Transverse colon (tissue), 4 donors: ENCODE measurements at regions not wholly inside any gene's neighbourhood (a gene's known extent, or its start where the extent isn't known, plus 50 kb on each side); places are given as distances from the start of the nearest gene placed in this dataset.
A peak's percentile ranks its signal among the peaks of the same experiment; 100 is the strongest.

Source experiments
- DNase-seq: peaks from one replicate; pipeline ENCODE4 v3.0.0-alpha.2; 2019
- H3K27ac ChIP-seq, 4 donors: fragments of 200-600 bp; sonication (generic); 2 replicates each; pipeline ENCODE4 v1.5.1; 2016 to 2018; ENCODE audit warnings: inconsistent platforms in 4 of 4
- H3K27me3 ChIP-seq: fragments of 200-600 bp; sonication (generic); 2 replicates; pipeline ENCODE4 v1.5.1; 2017; ENCODE audit warnings: inconsistent platforms
- H3K36me3 ChIP-seq, 4 donors: fragments of 200-600 bp; sonication (generic); 2 replicates each; pipeline ENCODE4 v1.5.1; 2017 to 2019; ENCODE audit warnings: inconsistent platforms in 4 of 4
- H3K4me1 ChIP-seq, 4 donors: fragments of 200-600 bp; sonication (generic); 2 replicates each; pipeline ENCODE4 v1.5.1; 2017 to 2020; ENCODE audit warnings: inconsistent platforms in 4 of 4
- H3K4me3 ChIP-seq, 4 donors: fragments of 200-600 bp; sonication (generic); 1 replicate in 1 of 4; 2 replicates in 3 of 4; pipeline versions ENCODE4 v1.5.1 to v1.6.1; 2017 to 2019; ENCODE audit warnings: inconsistent platforms in 4 of 4
- H3K9me3 ChIP-seq, 2 donors: fragments of 200-600 bp; sonication (generic); 2 replicates each; pipeline ENCODE4 v1.5.1; 2017 to 2019; ENCODE audit warnings: inconsistent platforms in 2 of 2
- CTCF ChIP-seq, 5 experiments: fragments of 200-600 bp in 3 of 5; fragments of 450-650 bp in 2 of 5; sonication (generic) in 3 of 5; IDR thresholded peaks; 1 replicate in 2 of 5; 2 replicates in 3 of 5; pipeline ENCODE4 v1.5.1; 2016 to 2017; ENCODE audit warnings: antibody characterized with exemption in 5 of 5, inconsistent platforms in 3 of 5, mild to moderate bottlenecking in 2 of 5, moderate library complexity in 1 of 5
- EP300 ChIP-seq: sonication (generic); formaldehyde crosslinking; IDR thresholded peaks from one replicate; pipeline ENCODE4 v1.6.1; 2017; ENCODE audit warnings: antibody characterized with exemption, low read depth
- POLR2A ChIP-seq: fragments of 450-650 bp; IDR thresholded peaks from one replicate; pipeline ENCODE4 v1.6.1; 2016; ENCODE audit warnings: antibody characterized with exemption, mild to moderate bottlenecking, moderate library complexity
- POLR2AphosphoS5 ChIP-seq, 3 donors: sonication (generic); formaldehyde crosslinking; IDR thresholded peaks; one replicate each; pipeline ENCODE4 v1.6.1; 2016; ENCODE audit warnings: antibody characterized with exemption in 3 of 3
- WGBS, 2 donors: methylation state at CpG; one replicate each; pipeline ENCODE4 v1.1.5; 2018; ENCODE audit warnings: low coverage in 1 of 2; 5-methylcytosine and 5-hydroxymethylcytosine counted together
- in situ Hi-C, 4 donors: fragments of 200-750 bp; cut with MboI; loops; one replicate each; pipeline versions ENCODE4 v1.15.0 to v1.15.1; 2017; ENCODE audit warnings: low sequenced_read_pairs in 3 of 4, low pct_ligation_motif_present in 1 of 4, low pct_unique_long_range_greater_than_20kb in 1 of 4
- intact Hi-C: fragments of 100-400 bp; cut with DNase I; formaldehyde crosslinking; loops from one replicate; pipeline ENCODE4 v1.15.1; 2023; ENCODE audit warnings: low total_unique reads

- intact Hi-C loops, result no loop called here
- no peak for DNase-seq
- Histone ChIP-seq H3K4me3 (no peak overlapping the region), H3K9me3 (no peaks in the 10 kb centered on the region), H3K4me1 (peaks cover 6 to 26% (median 14%) of the 10 kb centered on the region in 4 donors), H3K27ac (peak overlapping the region in 1 of 4 donors; percentile 83), H3K36me3 (no peaks in the 10 kb centered on the region), H3K27me3 (peaks cover 17% of the 10 kb centered on the region)
- in situ Hi-C loops, result loop anchor here in 1 of 4 donors (25.0 kb wide), 1 partner anchor 108 kb away; no protein-coding TSS in a partner anchor
- 62 to 69% methylated on average over 3 of the region's 3 CpGs for WGBS, 2 donors
- TF ChIP-seq POLR2A (no peak), POLR2AphosphoS5 (IDR thresholded peaks at IDR 0.05) (no peak), CTCF (IDR thresholded peaks at IDR 0.05) (no peak), EP300 (no peak)
Observed at GRCh38 chr22:27104449-27104848, 447.1 kb downstream of the MIAT start.

GRCh38 chr22:27105142-27106025, 448.0 kb downstream of the MIAT start:
- WGBS, 2 donors, result 64% methylated on average over 11 of the region's 11 CpGs; no CpG with 5 or more reads in 1 of the 2 donors
- H3K4me1 ChIP-seq, result peaks cover 6 to 26% (median 14%) of the 10 kb centered on the region in 4 donors
- peak; percentile 46 for DNase-seq
- no peaks in the 10 kb centered on the region for H3K36me3 ChIP-seq
- no peaks in the 10 kb centered on the region for H3K9me3 ChIP-seq
- intact Hi-C loops, result loop anchor here (5.0 kb wide), 1 partner anchor 112 kb away; no protein-coding TSS in a partner anchor
- H3K27me3 ChIP-seq, result peaks cover 8% of the 10 kb centered on the region
- peak overlapping the region; percentile 49 to 83 (median 67) for H3K27ac ChIP-seq
- H3K4me3 ChIP-seq, result no peak overlapping the region
- TF ChIP-seq EP300 (no peak), CTCF (IDR thresholded peaks at IDR 0.05) (no peak), POLR2A (no peak), POLR2AphosphoS5 (IDR thresholded peaks at IDR 0.05) (peak; percentile 65 to 72 (median 69))
- in situ Hi-C loops, result loop anchor here in 1 of 4 donors (25.0 kb wide), 1 partner anchor 107 kb away; no protein-coding TSS in a partner anchor

- no peak for TF ChIP-seq EP300
- TF ChIP-seq POLR2A, result no peak
- no peak for TF ChIP-seq CTCF (IDR thresholded peaks at IDR 0.05)
- no peak for TF ChIP-seq POLR2AphosphoS5 (IDR thresholded peaks at IDR 0.05)
- peak overlapping the region; percentile 49 to 83 (median 67) for H3K27ac ChIP-seq
- DNase-seq, result no peak
- no peaks in the 10 kb centered on the region for H3K9me3 ChIP-seq
- peaks cover 10 to 26% (median 14%) of the 10 kb centered on the region in 4 donors for H3K4me1 ChIP-seq
- in situ Hi-C loops, result loop anchor here in 1 of 4 donors (25.0 kb wide), 1 partner anchor 105 kb away; no protein-coding TSS in a partner anchor
- H3K36me3 ChIP-seq, result no peaks in the 10 kb centered on the region
- no peaks in the 10 kb centered on the region for H3K27me3 ChIP-seq
- H3K4me3 ChIP-seq, result no peak overlapping the region
- 72 to 100% methylated on average over 1 to 4 of the region's 4 CpGs for WGBS, 2 donors
- intact Hi-C loops, result loop anchor here (5.0 kb wide), 1 partner anchor 110 kb away; no protein-coding TSS in a partner anchor
Observed at GRCh38 chr22:27106985-27107384, 449.6 kb downstream of the MIAT start.

GRCh38 chr22:27107386-27107785, 450.0 kb downstream of the MIAT start:
- TF ChIP-seq POLR2AphosphoS5 (IDR thresholded peaks at IDR 0.05), result no peak
- TF ChIP-seq POLR2A, result no peak
- no peak for TF ChIP-seq CTCF (IDR thresholded peaks at IDR 0.05)
- no peak for TF ChIP-seq EP300
- in situ Hi-C loops, result loop anchor here in 1 of 4 donors (25.0 kb wide), 1 partner anchor 105 kb away; no protein-coding TSS in a partner anchor
- no peak for DNase-seq
- Histone ChIP-seq H3K4me3 (no peak overlapping the region), H3K36me3 (no peaks in the 10 kb centered on the region), H3K27ac (peak overlapping the region; percentile 49 to 83 (median 67)), H3K27me3 (no peaks in the 10 kb centered on the region), H3K4me1 (peaks cover 10 to 26% (median 14%) of the 10 kb centered on the region in 4 donors), H3K9me3 (no peaks in the 10 kb centered on the region)
- WGBS, 2 donors, result 58% methylated on average over 2 of the region's 2 CpGs; no CpG with 5 or more reads in 1 of the 2 donors
- intact Hi-C loops, result loop anchor here (5.0 kb wide), 1 partner anchor 110 kb away; no protein-coding TSS in a partner anchor
